ENCODE measurements at regions not wholly inside any gene's neighbourhood (a gene's known extent, or its start where the extent isn't known, plus 50 kb on each side); places are given as distances from the start of the nearest gene placed in this dataset.

DNA sequence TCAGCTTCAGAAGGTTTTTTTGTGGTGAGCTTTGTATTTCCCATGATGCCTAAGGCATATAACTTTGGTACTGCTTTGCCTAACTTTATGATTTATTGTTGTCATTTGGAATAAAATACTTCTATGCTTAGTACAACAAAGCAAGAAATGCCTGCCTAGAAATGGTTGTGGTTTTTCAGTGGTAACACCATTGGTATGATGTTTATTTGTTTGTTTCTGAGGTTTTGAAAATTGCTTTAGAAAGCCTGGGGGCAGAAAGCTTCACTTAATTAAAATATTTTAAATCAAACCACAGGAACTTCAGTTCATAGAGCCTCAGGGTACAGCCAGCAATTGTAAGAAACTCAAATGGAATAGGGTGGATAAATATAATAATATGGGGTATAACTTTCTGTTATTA lies 351.2 kb upstream of the MAP3K7 start:
- peaks cover 0 to 6% (median 0%) of the 10 kb centered on the region in 4 donors for H3K27me3 ChIP-seq (ENCODE audit: control insufficient read depth in 4 of 4, insufficient read depth in 4 of 4, low read length in 3 of 4)
- H3K9me3 ChIP-seq (ENCODE audit: control insufficient read depth in 4 of 4, low read length in 3 of 4), result peaks cover 0 to 3% (median 0%) of the 10 kb centered on the region in 4 donors
- H3K27ac ChIP-seq (ENCODE audit: low read depth in 1 of 2, low read length in 2 of 2), result no peak overlapping the region
- DNase-seq (ENCODE audit: low spot score), result no peak
- no peak overlapping the region for H3K9ac ChIP-seq (ENCODE audit: low read depth in 1 of 2, low read length in 2 of 2)
- H3K4me1 ChIP-seq (ENCODE audit: control insufficient read depth in 4 of 4, insufficient read depth in 4 of 4, low read length in 3 of 4), result no peaks in the 10 kb centered on the region
- no peaks in the 10 kb centered on the region for H3K36me3 ChIP-seq (ENCODE audit: control insufficient read depth in 4 of 4, insufficient read depth in 3 of 4, low read depth in 1 of 4, low read length in 3 of 4)
- H3K4me3 ChIP-seq (ENCODE audit: low read depth in 1 of 3, low read length in 3 of 3), result no peak overlapping the region
- TF ChIP-seq FOXA1 (IDR thresholded peaks at IDR 0.05) (no peak), GABPA (IDR thresholded peaks at IDR 0.05 in 1 of 2, conservative IDR thresholded peaks at IDR 0.05 in 1 of 2) (no peak), SP1 (IDR thresholded peaks at IDR 0.05) (no peak), FOXA2 (IDR thresholded peaks at IDR 0.05) (no peak)

DNA sequence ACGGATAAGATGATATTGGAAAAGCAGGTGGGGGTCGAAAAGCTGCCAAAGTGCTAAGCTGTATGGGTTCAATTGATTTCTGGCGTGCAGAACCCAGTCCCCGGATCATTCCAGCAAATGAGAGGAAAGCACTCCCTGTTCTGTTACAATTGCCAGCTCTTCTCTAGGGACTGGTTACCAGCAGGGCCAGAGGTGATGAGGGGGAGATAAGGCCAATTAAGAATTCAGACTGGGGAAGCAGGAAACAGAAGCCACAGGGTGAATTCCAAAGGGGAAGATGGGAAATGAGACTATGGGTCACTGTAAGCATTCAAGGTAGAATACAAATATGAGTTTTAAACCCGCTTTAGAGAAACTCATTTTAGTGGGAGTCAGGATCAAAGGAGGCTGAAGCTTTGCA lies 349.4 kb upstream of the MAP3K7 start:
- Histone ChIP-seq H3K27ac (ENCODE audit: low read depth in 1 of 2, low read length in 2 of 2) (no peak overlapping the region), H3K27me3 (ENCODE audit: control insufficient read depth in 4 of 4, insufficient read depth in 4 of 4, low read length in 3 of 4) (peaks cover 0 to 6% (median 0%) of the 10 kb centered on the region in 4 donors), H3K4me3 (ENCODE audit: low read depth in 1 of 3, low read length in 3 of 3) (no peak overlapping the region), H3K4me1 (ENCODE audit: control insufficient read depth in 4 of 4, insufficient read depth in 4 of 4, low read length in 3 of 4) (no peaks in the 10 kb centered on the region), H3K36me3 (ENCODE audit: control insufficient read depth in 4 of 4, insufficient read depth in 3 of 4, low read depth in 1 of 4, low read length in 3 of 4) (no peaks in the 10 kb centered on the region), H3K9ac (ENCODE audit: low read depth in 1 of 2, low read length in 2 of 2) (no peak overlapping the region), H3K9me3 (ENCODE audit: control insufficient read depth in 4 of 4, low read length in 3 of 4) (peaks cover 0 to 3% (median 0%) of the 10 kb centered on the region in 4 donors)
- no peak for DNase-seq (ENCODE audit: low spot score)
- TF ChIP-seq, protein P1, sequence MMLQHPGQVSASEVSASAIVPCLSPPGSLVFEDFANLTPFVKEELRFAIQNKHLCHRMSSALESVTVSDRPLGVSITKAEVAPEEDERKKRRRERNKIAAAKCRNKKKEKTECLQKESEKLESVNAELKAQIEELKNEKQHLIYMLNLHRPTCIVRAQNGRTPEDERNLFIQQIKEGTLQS (IDR thresholded peaks at IDR 0.05), result no peak
- TF ChIP-seq, protein P2, sequence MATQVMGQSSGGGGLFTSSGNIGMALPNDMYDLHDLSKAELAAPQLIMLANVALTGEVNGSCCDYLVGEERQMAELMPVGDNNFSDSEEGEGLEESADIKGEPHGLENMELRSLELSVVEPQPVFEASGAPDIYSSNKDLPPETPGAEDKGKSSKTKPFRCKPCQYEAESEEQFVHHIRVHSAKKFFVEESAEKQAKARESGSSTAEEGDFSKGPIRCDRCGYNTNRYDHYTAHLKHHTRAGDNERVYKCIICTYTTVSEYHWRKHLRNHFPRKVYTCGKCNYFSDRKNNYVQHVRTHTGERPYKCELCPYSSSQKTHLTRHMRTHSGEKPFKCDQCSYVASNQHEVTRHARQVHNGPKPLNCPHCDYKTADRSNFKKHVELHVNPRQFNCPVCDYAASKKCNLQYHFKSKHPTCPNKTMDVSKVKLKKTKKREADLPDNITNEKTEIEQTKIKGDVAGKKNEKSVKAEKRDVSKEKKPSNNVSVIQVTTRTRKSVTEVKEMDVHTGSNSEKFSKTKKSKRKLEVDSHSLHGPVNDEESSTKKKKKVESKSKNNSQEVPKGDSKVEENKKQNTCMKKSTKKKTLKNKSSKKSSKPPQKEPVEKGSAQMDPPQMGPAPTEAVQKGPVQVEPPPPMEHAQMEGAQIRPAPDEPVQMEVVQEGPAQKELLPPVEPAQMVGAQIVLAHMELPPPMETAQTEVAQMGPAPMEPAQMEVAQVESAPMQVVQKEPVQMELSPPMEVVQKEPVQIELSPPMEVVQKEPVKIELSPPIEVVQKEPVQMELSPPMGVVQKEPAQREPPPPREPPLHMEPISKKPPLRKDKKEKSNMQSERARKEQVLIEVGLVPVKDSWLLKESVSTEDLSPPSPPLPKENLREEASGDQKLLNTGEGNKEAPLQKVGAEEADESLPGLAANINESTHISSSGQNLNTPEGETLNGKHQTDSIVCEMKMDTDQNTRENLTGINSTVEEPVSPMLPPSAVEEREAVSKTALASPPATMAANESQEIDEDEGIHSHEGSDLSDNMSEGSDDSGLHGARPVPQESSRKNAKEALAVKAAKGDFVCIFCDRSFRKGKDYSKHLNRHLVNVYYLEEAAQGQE (IDR thresholded peaks at IDR 0.05), result no peak
- TF ChIP-seq HNF4G (IDR thresholded peaks at IDR 0.05) (no peak), RXRA (IDR thresholded peaks at IDR 0.05) (no peak), HNF4A (conservative IDR thresholded peaks at IDR 0.05) (no peak), EGR1 (IDR thresholded peaks at IDR 0.05; ENCODE audit: low read depth in 2 of 2) (no peak)
- TF ChIP-seq, protein P3, sequence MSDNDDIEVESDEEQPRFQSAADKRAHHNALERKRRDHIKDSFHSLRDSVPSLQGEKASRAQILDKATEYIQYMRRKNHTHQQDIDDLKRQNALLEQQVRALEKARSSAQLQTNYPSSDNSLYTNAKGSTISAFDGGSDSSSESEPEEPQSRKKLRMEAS (IDR thresholded peaks at IDR 0.05), result no peak
- TF ChIP-seq, protein P4, sequence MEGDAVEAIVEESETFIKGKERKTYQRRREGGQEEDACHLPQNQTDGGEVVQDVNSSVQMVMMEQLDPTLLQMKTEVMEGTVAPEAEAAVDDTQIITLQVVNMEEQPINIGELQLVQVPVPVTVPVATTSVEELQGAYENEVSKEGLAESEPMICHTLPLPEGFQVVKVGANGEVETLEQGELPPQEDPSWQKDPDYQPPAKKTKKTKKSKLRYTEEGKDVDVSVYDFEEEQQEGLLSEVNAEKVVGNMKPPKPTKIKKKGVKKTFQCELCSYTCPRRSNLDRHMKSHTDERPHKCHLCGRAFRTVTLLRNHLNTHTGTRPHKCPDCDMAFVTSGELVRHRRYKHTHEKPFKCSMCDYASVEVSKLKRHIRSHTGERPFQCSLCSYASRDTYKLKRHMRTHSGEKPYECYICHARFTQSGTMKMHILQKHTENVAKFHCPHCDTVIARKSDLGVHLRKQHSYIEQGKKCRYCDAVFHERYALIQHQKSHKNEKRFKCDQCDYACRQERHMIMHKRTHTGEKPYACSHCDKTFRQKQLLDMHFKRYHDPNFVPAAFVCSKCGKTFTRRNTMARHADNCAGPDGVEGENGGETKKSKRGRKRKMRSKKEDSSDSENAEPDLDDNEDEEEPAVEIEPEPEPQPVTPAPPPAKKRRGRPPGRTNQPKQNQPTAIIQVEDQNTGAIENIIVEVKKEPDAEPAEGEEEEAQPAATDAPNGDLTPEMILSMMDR (IDR thresholded peaks at IDR 0.05; ENCODE audit: low read depth, low read length, missing input control), result no peak
- WGBS, result 65% methylated on average over 5 of the region's 5 CpGs

DNA sequence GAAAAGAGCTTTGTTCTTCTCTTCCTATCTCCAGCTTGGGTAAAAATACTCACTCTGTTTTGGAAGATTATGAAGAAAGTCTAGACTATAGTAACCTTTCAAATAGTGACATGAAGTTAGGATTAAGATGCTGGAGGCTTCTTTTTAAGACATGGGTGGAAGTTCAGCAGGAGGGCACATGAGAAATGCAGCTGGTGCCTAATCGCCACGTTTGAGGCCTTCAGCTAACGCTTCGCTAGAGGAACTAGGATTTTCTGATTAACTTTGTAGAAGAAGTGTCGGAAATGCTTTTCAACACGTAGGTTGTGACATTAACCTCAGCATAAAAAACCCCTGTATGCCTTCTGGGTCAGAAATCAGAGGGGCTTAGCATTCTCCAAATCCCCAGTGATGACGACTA lies 348.1 kb upstream of the MAP3K7 start:
- H3K4me1 ChIP-seq (ENCODE audit: control insufficient read depth in 4 of 4, insufficient read depth in 4 of 4, low read length in 3 of 4), result no peaks in the 10 kb centered on the region
- no peak overlapping the region for H3K4me3 ChIP-seq (ENCODE audit: low read depth in 1 of 3, low read length in 3 of 3)
- H3K36me3 ChIP-seq (ENCODE audit: control insufficient read depth in 4 of 4, insufficient read depth in 3 of 4, low read depth in 1 of 4, low read length in 3 of 4), result no peaks in the 10 kb centered on the region
- DNase-seq (ENCODE audit: low spot score), result no peak
- H3K27ac ChIP-seq (ENCODE audit: low read depth in 1 of 2, low read length in 2 of 2), result no peak overlapping the region
- H3K9ac ChIP-seq (ENCODE audit: low read depth in 1 of 2, low read length in 2 of 2), result no peak overlapping the region
- peaks cover 0 to 2% (median 0%) of the 10 kb centered on the region in 4 donors for H3K9me3 ChIP-seq (ENCODE audit: control insufficient read depth in 4 of 4, low read length in 3 of 4)
- peaks cover 0 to 6% (median 0%) of the 10 kb centered on the region in 4 donors for H3K27me3 ChIP-seq (ENCODE audit: control insufficient read depth in 4 of 4, insufficient read depth in 4 of 4, low read length in 3 of 4)
- 71% methylated on average over 7 of the region's 7 CpGs for WGBS
- TF ChIP-seq RAD21 (IDR thresholded peaks at IDR 0.05), result no peak
- TF ChIP-seq, protein P2 (IDR thresholded peaks at IDR 0.05), result no peak
- TF ChIP-seq, protein P1 (IDR thresholded peaks at IDR 0.05), result no peak
- TF ChIP-seq EGR1 (IDR thresholded peaks at IDR 0.05; ENCODE audit: low read depth in 2 of 2), result no peak
- no peak for TF ChIP-seq GABPA (IDR thresholded peaks at IDR 0.05 in 1 of 2, conservative IDR thresholded peaks at IDR 0.05 in 1 of 2)
- no peak for TF ChIP-seq HNF4G (IDR thresholded peaks at IDR 0.05)
- TF ChIP-seq, protein P4 (IDR thresholded peaks at IDR 0.05; ENCODE audit: low read depth, low read length, missing input control), result no peak
- no peak for TF ChIP-seq NR2F2 (IDR thresholded peaks at IDR 0.05)
- TF ChIP-seq RXRA (IDR thresholded peaks at IDR 0.05), result no peak
- TF ChIP-seq FOXA1 (IDR thresholded peaks at IDR 0.05), result no peak
- no peak for TF ChIP-seq HNF4A (conservative IDR thresholded peaks at IDR 0.05)

All from liver (tissue), 8 donors.